Ovary (tissue), 3 donors: ENCODE measurements at regions not wholly inside any gene's neighbourhood (a gene's known extent, or its start where the extent isn't known, plus 50 kb on each side); places are given as distances from the start of the nearest gene placed in this dataset.
"Not testable (repeated sequence)": the region's sequence is repeated elsewhere in the genome, so short reads cannot be mapped to it uniquely, and the experiment has no call there.

Source experiments
- CTCF ChIP-seq, 3 donors: fragments of 450-650 bp in 2 of 3; fragments of 200-600 bp in 1 of 3; IDR thresholded peaks; one replicate each; pipeline versions ENCODE4 v1.5.1 to v1.8.0; 2016 to 2022; ENCODE audit warnings: antibody characterized with exemption in 3 of 3, mild to moderate bottlenecking in 1 of 3
- EP300 ChIP-seq: sonication (generic); formaldehyde crosslinking; IDR thresholded peaks from one replicate; pipeline ENCODE4 v1.6.1; 2017; ENCODE audit warnings: antibody characterized with exemption
- POLR2A ChIP-seq: fragments of 450-650 bp; IDR thresholded peaks from one replicate; pipeline ENCODE4 v1.6.1; 2017; ENCODE audit warnings: antibody characterized with exemption, mild to moderate bottlenecking, moderate library complexity
- donor health status: DM: no; HTN: no; CAD: no.

GRCh38 chr1:206359377-206359776, 110.9 kb upstream of the IKBKE start:
- TF ChIP-seq CTCF (IDR thresholded peaks at IDR 0.05); POLR2A; EP300: not testable (repeated sequence)
